ENCODE measurements at regions not wholly inside any gene's neighbourhood (a gene's known extent, or its start where the extent isn't known, plus 50 kb on each side); places are given as distances from the start of the nearest gene placed in this dataset.

DNA sequence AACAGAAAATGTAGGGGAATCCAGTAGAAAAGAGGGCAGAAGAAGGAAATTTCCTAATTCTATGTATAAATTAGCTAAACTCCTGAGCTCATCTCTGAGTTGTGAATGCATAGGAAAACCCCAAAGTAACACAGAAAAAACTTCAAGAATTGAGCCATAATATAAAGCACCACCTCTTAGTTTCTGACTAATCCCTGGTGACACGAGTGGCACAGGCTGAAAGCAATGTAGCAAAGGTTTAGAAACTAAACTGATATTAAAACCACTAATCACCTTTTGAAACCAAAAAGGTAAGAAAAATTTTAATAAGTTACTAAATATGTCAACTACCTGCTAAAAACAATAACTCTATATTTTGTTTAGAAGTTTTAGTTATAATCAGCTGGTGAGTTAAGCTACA lies 255.6 kb upstream of the NECTIN3 start:
- H3K4me1 Mint-ChIP-seq: peaks cover 4% of the 10 kb centered on the region
- ATAC-seq (no peak), DNase-seq (ENCODE audit: low spot score) (no peak)
- ChIA-PET CTCF (no interaction called here), POLR2A (no interaction called here)
- H3K27ac Mint-ChIP-seq: no peak overlapping the region
- no peak overlapping the region for H3K4me3 Mint-ChIP-seq
- peaks cover 4% of the 10 kb centered on the region; the same call in 1 of the 2 replicates for H3K9me3 Mint-ChIP-seq
- H3K36me3 Mint-ChIP-seq: 0 out of 2 replicates have a peak, but pooled peaks cover 2% of the 10 kb centered on the region
- TF ChIP-seq SMAD4 (CRISPR knock-in tag; IDR thresholded peaks at IDR 0.05) (no peak), NFATC4 (CRISPR knock-in tag; IDR thresholded peaks at IDR 0.05) (no peak), MXD4 (CRISPR knock-in tag; IDR thresholded peaks at IDR 0.05; ENCODE audit: borderline replicate concordance) (no peak), ZNF317 (CRISPR knock-in tag; IDR thresholded peaks at IDR 0.05; ENCODE audit: borderline replicate concordance, low read depth) (no peak), SP1 (CRISPR knock-in tag; conservative IDR thresholded peaks at IDR 0.05) (no peak), OVOL2 (CRISPR knock-in tag; IDR thresholded peaks at IDR 0.05; ENCODE audit: borderline replicate concordance) (no peak), JAZF1 (CRISPR knock-in tag; IDR thresholded peaks at IDR 0.05) (no peak), NR2C2 (CRISPR knock-in tag; IDR thresholded peaks at IDR 0.05) (no peak)
- TF ChIP-seq, protein P1, sequence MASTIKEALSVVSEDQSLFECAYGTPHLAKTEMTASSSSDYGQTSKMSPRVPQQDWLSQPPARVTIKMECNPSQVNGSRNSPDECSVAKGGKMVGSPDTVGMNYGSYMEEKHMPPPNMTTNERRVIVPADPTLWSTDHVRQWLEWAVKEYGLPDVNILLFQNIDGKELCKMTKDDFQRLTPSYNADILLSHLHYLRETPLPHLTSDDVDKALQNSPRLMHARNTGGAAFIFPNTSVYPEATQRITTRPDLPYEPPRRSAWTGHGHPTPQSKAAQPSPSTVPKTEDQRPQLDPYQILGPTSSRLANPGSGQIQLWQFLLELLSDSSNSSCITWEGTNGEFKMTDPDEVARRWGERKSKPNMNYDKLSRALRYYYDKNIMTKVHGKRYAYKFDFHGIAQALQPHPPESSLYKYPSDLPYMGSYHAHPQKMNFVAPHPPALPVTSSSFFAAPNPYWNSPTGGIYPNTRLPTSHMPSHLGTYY (CRISPR knock-in tag; IDR thresholded peaks at IDR 0.05): no peak
- TF ChIP-seq, protein P2, sequence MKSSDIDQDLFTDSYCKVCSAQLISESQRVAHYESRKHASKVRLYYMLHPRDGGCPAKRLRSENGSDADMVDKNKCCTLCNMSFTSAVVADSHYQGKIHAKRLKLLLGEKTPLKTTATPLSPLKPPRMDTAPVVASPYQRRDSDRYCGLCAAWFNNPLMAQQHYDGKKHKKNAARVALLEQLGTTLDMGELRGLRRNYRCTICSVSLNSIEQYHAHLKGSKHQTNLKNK (CRISPR knock-in tag; IDR thresholded peaks at IDR 0.05): no peak
- TF ChIP-seq, protein P3, sequence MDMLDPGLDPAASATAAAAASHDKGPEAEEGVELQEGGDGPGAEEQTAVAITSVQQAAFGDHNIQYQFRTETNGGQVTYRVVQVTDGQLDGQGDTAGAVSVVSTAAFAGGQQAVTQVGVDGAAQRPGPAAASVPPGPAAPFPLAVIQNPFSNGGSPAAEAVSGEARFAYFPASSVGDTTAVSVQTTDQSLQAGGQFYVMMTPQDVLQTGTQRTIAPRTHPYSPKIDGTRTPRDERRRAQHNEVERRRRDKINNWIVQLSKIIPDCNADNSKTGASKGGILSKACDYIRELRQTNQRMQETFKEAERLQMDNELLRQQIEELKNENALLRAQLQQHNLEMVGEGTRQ (CRISPR knock-in tag; IDR thresholded peaks at IDR 0.05): no peak
- H3K27me3 Mint-ChIP-seq (ENCODE audit: low read depth): no peaks in the 10 kb centered on the region

DNA sequence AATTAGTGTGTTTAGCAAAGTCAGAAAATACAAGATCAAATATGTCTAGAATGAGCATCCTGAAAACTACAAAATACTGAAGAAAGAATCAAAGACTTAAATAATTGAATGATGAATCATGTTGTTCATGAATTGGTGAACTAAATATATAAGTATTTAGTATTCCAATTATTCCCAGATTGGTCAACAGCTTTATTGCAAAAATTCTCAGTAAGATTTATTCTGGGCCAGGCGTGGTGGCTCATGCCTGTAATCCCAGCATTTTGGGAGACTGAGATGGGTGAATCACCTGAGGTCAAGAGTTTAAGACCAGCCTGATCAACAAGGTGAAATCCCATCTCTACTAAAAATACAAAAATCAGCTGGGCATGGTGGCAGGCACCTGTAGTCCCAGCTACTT lies 250.0 kb upstream of the NECTIN3 start:
- Mint-ChIP-seq H3K36me3 (0 out of 2 replicates have a peak, but pooled peaks cover 2% of the 10 kb centered on the region), H3K4me3 (no peak overlapping the region), H3K9me3 (peaks cover 4% of the 10 kb centered on the region; the same call in 1 of the 2 replicates), H3K27me3 (ENCODE audit: low read depth) (no peaks in the 10 kb centered on the region), H3K27ac (no peak overlapping the region), H3K4me1 (no peaks in the 10 kb centered on the region)
- ATAC-seq (no peak), DNase-seq (ENCODE audit: low spot score) (no peak)
- ChIA-PET CTCF (no interaction called here), POLR2A (no interaction called here)
- TF ChIP-seq PRRX2 (CRISPR knock-in tag; IDR thresholded peaks at IDR 0.05): no peak
- TF ChIP-seq, protein P4, sequence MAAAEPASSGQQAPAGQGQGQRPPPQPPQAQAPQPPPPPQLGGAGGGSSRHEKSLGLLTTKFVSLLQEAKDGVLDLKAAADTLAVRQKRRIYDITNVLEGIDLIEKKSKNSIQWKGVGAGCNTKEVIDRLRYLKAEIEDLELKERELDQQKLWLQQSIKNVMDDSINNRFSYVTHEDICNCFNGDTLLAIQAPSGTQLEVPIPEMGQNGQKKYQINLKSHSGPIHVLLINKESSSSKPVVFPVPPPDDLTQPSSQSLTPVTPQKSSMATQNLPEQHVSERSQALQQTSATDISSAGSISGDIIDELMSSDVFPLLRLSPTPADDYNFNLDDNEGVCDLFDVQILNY (CRISPR knock-in tag; IDR thresholded peaks at IDR 0.05): no peak
- TF ChIP-seq, protein P1 (CRISPR knock-in tag; IDR thresholded peaks at IDR 0.05): no peak
- TF ChIP-seq ELF4 (CRISPR knock-in tag; IDR thresholded peaks at IDR 0.05; ENCODE audit: low read depth): no peak
- no peak for TF ChIP-seq FOXP1 (CRISPR knock-in tag; IDR thresholded peaks at IDR 0.05; ENCODE audit: borderline replicate concordance)
- TF ChIP-seq, protein P5, sequence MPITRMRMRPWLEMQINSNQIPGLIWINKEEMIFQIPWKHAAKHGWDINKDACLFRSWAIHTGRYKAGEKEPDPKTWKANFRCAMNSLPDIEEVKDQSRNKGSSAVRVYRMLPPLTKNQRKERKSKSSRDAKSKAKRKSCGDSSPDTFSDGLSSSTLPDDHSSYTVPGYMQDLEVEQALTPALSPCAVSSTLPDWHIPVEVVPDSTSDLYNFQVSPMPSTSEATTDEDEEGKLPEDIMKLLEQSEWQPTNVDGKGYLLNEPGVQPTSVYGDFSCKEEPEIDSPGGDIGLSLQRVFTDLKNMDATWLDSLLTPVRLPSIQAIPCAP (CRISPR knock-in tag; IDR thresholded peaks at IDR 0.05): no peak
- TF ChIP-seq, protein P6, sequence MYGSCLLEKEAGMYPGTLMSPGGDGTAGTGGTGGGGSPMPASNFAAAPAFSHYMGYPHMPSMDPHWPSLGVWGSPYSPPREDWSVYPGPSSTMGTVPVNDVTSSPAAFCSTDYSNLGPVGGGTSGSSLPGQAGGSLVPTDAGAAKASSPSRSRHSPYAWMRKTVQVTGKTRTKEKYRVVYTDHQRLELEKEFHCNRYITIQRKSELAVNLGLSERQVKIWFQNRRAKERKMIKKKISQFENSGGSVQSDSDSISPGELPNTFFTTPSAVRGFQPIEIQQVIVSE (CRISPR knock-in tag; IDR thresholded peaks at IDR 0.05; ENCODE audit: borderline replicate concordance): no peak
- TF ChIP-seq ESRRA (CRISPR knock-in tag; IDR thresholded peaks at IDR 0.05; ENCODE audit: borderline replicate concordance): no peak
- no peak for TF ChIP-seq KAT7 (CRISPR knock-in tag; IDR thresholded peaks at IDR 0.05; ENCODE audit: borderline replicate concordance)
- TF ChIP-seq, protein P7, sequence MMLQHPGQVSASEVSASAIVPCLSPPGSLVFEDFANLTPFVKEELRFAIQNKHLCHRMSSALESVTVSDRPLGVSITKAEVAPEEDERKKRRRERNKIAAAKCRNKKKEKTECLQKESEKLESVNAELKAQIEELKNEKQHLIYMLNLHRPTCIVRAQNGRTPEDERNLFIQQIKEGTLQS (CRISPR knock-in tag; conservative IDR thresholded peaks at IDR 0.05): no peak
- TF ChIP-seq ZNF263 (CRISPR knock-in tag; IDR thresholded peaks at IDR 0.05; ENCODE audit: low read depth): no peak
- TF ChIP-seq, protein P8, sequence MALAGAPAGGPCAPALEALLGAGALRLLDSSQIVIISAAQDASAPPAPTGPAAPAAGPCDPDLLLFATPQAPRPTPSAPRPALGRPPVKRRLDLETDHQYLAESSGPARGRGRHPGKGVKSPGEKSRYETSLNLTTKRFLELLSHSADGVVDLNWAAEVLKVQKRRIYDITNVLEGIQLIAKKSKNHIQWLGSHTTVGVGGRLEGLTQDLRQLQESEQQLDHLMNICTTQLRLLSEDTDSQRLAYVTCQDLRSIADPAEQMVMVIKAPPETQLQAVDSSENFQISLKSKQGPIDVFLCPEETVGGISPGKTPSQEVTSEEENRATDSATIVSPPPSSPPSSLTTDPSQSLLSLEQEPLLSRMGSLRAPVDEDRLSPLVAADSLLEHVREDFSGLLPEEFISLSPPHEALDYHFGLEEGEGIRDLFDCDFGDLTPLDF (CRISPR knock-in tag; IDR thresholded peaks at IDR 0.05): no peak
- TF ChIP-seq, protein P9, sequence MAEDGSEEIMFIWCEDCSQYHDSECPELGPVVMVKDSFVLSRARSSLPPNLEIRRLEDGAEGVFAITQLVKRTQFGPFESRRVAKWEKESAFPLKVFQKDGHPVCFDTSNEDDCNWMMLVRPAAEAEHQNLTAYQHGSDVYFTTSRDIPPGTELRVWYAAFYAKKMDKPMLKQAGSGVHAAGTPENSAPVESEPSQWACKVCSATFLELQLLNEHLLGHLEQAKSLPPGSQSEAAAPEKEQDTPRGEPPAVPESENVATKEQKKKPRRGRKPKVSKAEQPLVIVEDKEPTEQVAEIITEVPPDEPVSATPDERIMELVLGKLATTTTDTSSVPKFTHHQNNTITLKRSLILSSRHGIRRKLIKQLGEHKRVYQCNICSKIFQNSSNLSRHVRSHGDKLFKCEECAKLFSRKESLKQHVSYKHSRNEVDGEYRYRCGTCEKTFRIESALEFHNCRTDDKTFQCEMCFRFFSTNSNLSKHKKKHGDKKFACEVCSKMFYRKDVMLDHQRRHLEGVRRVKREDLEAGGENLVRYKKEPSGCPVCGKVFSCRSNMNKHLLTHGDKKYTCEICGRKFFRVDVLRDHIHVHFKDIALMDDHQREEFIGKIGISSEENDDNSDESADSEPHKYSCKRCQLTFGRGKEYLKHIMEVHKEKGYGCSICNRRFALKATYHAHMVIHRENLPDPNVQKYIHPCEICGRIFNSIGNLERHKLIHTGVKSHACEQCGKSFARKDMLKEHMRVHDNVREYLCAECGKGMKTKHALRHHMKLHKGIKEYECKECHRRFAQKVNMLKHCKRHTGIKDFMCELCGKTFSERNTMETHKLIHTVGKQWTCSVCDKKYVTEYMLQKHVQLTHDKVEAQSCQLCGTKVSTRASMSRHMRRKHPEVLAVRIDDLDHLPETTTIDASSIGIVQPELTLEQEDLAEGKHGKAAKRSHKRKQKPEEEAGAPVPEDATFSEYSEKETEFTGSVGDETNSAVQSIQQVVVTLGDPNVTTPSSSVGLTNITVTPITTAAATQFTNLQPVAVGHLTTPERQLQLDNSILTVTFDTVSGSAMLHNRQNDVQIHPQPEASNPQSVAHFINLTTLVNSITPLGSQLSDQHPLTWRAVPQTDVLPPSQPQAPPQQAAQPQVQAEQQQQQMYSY (CRISPR knock-in tag; IDR thresholded peaks at IDR 0.05): no peak
- TF ChIP-seq, protein P2 (CRISPR knock-in tag; IDR thresholded peaks at IDR 0.05): no peak

Measured in WTC11 (cell line).